ENCODE measurements at regions not wholly inside any gene's neighbourhood (a gene's known extent, or its start where the extent isn't known, plus 50 kb on each side); places are given as distances from the start of the nearest gene placed in this dataset.

- no peak for DNase-seq
Observed at GRCh38 chr5:4773827-4774317, 366.3 kb upstream of the ADAMTS16 start.

- DNase-seq, result no peak
Observed at GRCh38 chr5:4777435-4777834, 362.7 kb upstream of the ADAMTS16 start.

- DNase-seq, result no peak
Observed at GRCh38 chr5:4780633-4781032, 359.5 kb upstream of the ADAMTS16 start.

GRCh38 chr5:4781299-4781698, 358.8 kb upstream of the ADAMTS16 start:
- no peak for DNase-seq

- DNase-seq, result no peak
Observed at GRCh38 chr5:4785971-4786370, 354.2 kb upstream of the ADAMTS16 start.

GRCh38 chr5:4797445-4797844, 342.7 kb upstream of the ADAMTS16 start:
- DNase-seq, result no peak

- DNase-seq, result no peak
Observed at GRCh38 chr5:4802044-4802443, 338.1 kb upstream of the ADAMTS16 start.

- DNase-seq, result no peak
Observed at GRCh38 chr5:4804691-4805360, 335.3 kb upstream of the ADAMTS16 start.

- no peak for DNase-seq
Observed at GRCh38 chr5:4815002-4815401, 325.1 kb upstream of the ADAMTS16 start.

GRCh38 chr5:4817767-4818166, 322.4 kb upstream of the ADAMTS16 start:
- DNase-seq, result no peak

- no peak for DNase-seq
Observed at GRCh38 chr5:4831325-4831724, 308.8 kb upstream of the ADAMTS16 start.

GRCh38 chr5:4832471-4832870, 307.7 kb upstream of the ADAMTS16 start:
- DNase-seq, result no peak

- DNase-seq, result no peak
Observed at GRCh38 chr5:4833104-4833738, 306.9 kb upstream of the ADAMTS16 start.

GRCh38 chr5:4837489-4838058, 302.6 kb upstream of the ADAMTS16 start:
- no peak for DNase-seq

- no peak for DNase-seq
Observed at GRCh38 chr5:4845221-4845620, 294.9 kb upstream of the ADAMTS16 start.

GRCh38 chr5:4847766-4848165, 292.4 kb upstream of the ADAMTS16 start:
- no peak for DNase-seq

- DNase-seq, result no peak
Observed at GRCh38 chr5:4855036-4855435, 285.1 kb upstream of the ADAMTS16 start.

GRCh38 chr5:4855880-4856279, 284.2 kb upstream of the ADAMTS16 start:
- DNase-seq, result no peak

GRCh38 chr5:4857761-4858160, 282.4 kb upstream of the ADAMTS16 start:
- no peak for DNase-seq

- no peak for DNase-seq
Observed at GRCh38 chr5:4859500-4860235, 280.5 kb upstream of the ADAMTS16 start.

GRCh38 chr5:4860631-4861030, 279.5 kb upstream of the ADAMTS16 start:
- no peak for DNase-seq

- DNase-seq, result no peak
Observed at GRCh38 chr5:4862500-4862899, 277.6 kb upstream of the ADAMTS16 start.

- DNase-seq, result no peak
Observed at GRCh38 chr5:4866131-4866659, 273.9 kb upstream of the ADAMTS16 start.

All from T1000 (cell line).